ENCODE measurements at regions not wholly inside any gene's neighbourhood (a gene's known extent, or its start where the extent isn't known, plus 50 kb on each side); places are given as distances from the start of the nearest gene placed in this dataset.

GRCh38 chr3:177401375-177401774 is 204.1 kb upstream of the TBL1XR1 start:
- Histone ChIP-seq H3K36me3 (replicated peaks; ENCODE audit: insufficient read depth, low read length) (no peaks in the 10 kb centered on the region), H3F3A (ENCODE audit: insufficient read depth, low read length) (no peaks in the 10 kb centered on the region), H3K9me3 (replicated peaks; ENCODE audit: insufficient read depth, low read length) (no peaks in the 10 kb centered on the region), H2AFZ (ENCODE audit: low read length) (no peak overlapping the region), H3K79me2 (ENCODE audit: low read length) (no peaks in the 10 kb centered on the region), H3K27me3 (replicated peaks; ENCODE audit: insufficient read depth, low read length) (no peaks in the 10 kb centered on the region), H3K4me2 (ENCODE audit: low read depth, low read length) (no peak overlapping the region), H4K20me1 (ENCODE audit: insufficient read depth, low read length) (no peaks in the 10 kb centered on the region), H3K4me1 (ENCODE audit: low read length) (no peaks in the 10 kb centered on the region; the same call in 1 of the 2 replicates), H3K4me3 (ENCODE audit: low read length) (no peak overlapping the region), H3K9me2 (replicated peaks; ENCODE audit: insufficient read depth, low read length) (no peaks in the 10 kb centered on the region), H3K27ac (ENCODE audit: low read length) (no peak overlapping the region), H3K9ac (ENCODE audit: low read length) (no peak overlapping the region)
- DNase-seq, result no peak
- TF ChIP-seq CTCF (IDR thresholded peaks at IDR 0.05; ENCODE audit: low read length) (no peak), EZH2 (optimal IDR thresholded peaks at IDR 0.05; ENCODE audit: low read depth, low read length) (no peak), EZH2phosphoT487 (IDR thresholded peaks at IDR 0.05; ENCODE audit: low read length) (no peak)

- Histone ChIP-seq H3K27ac (ENCODE audit: low read length) (no peak overlapping the region), H3K4me1 (ENCODE audit: low read length) (no peaks in the 10 kb centered on the region; the same call in 1 of the 2 replicates), H3K4me2 (ENCODE audit: low read depth, low read length) (no peak overlapping the region), H3K9me3 (replicated peaks; ENCODE audit: insufficient read depth, low read length) (no peaks in the 10 kb centered on the region), H2AFZ (ENCODE audit: low read length) (no peak overlapping the region), H3K9ac (ENCODE audit: low read length) (no peak overlapping the region), H3K27me3 (replicated peaks; ENCODE audit: insufficient read depth, low read length) (no peaks in the 10 kb centered on the region), H3K9me2 (replicated peaks; ENCODE audit: insufficient read depth, low read length) (no peaks in the 10 kb centered on the region), H3F3A (ENCODE audit: insufficient read depth, low read length) (no peaks in the 10 kb centered on the region), H3K4me3 (ENCODE audit: low read length) (no peak overlapping the region), H3K36me3 (replicated peaks; ENCODE audit: insufficient read depth, low read length) (no peaks in the 10 kb centered on the region), H3K79me2 (ENCODE audit: low read length) (no peaks in the 10 kb centered on the region), H4K20me1 (ENCODE audit: insufficient read depth, low read length) (no peaks in the 10 kb centered on the region)
- DNase-seq, result no peak
- TF ChIP-seq CTCF (IDR thresholded peaks at IDR 0.05; ENCODE audit: low read length), result no peak
- no peak for TF ChIP-seq EZH2 (optimal IDR thresholded peaks at IDR 0.05; ENCODE audit: low read depth, low read length)
- no peak for TF ChIP-seq EZH2phosphoT487 (IDR thresholded peaks at IDR 0.05; ENCODE audit: low read length)
Measured at GRCh38 chr3:177402533-177402932, 205.3 kb upstream of the TBL1XR1 start.

- no peaks in the 10 kb centered on the region for H3K9me2 ChIP-seq (replicated peaks; ENCODE audit: insufficient read depth, low read length)
- no peaks in the 10 kb centered on the region for H3K27me3 ChIP-seq (replicated peaks; ENCODE audit: insufficient read depth, low read length)
- TF ChIP-seq EZH2 (optimal IDR thresholded peaks at IDR 0.05; ENCODE audit: low read depth, low read length) (no peak), CTCF (IDR thresholded peaks at IDR 0.05; ENCODE audit: low read length) (no peak), EZH2phosphoT487 (IDR thresholded peaks at IDR 0.05; ENCODE audit: low read length) (no peak)
- H2AFZ ChIP-seq (ENCODE audit: low read length), result no peak overlapping the region
- H3K79me2 ChIP-seq (ENCODE audit: low read length), result no peaks in the 10 kb centered on the region
- DNase-seq, result no peak
- no peak overlapping the region for H3K4me2 ChIP-seq (ENCODE audit: low read depth, low read length)
- H3K4me1 ChIP-seq (ENCODE audit: low read length), result peaks cover 1% of the 10 kb centered on the region
- H3K27ac ChIP-seq (ENCODE audit: low read length), result no peak overlapping the region
- no peaks in the 10 kb centered on the region for H3F3A ChIP-seq (ENCODE audit: insufficient read depth, low read length)
- no peak overlapping the region for H3K4me3 ChIP-seq (ENCODE audit: low read length)
- no peak overlapping the region for H3K9ac ChIP-seq (ENCODE audit: low read length)
- H4K20me1 ChIP-seq (ENCODE audit: insufficient read depth, low read length), result no peaks in the 10 kb centered on the region
- H3K9me3 ChIP-seq (replicated peaks; ENCODE audit: insufficient read depth, low read length), result no peaks in the 10 kb centered on the region
- H3K36me3 ChIP-seq (replicated peaks; ENCODE audit: insufficient read depth, low read length), result no peaks in the 10 kb centered on the region
Measured at GRCh38 chr3:177405191-177405672, 207.9 kb upstream of the TBL1XR1 start.

Data from MM.1S (cell line).